Astrocyte of the cerebellum (primary cell): ENCODE measurements at regions not wholly inside any gene's neighbourhood (a gene's known extent, or its start where the extent isn't known, plus 50 kb on each side); places are given as distances from the start of the nearest gene placed in this dataset.

Experiments
- DNase-seq: peaks from one replicate; pipeline ENCODE4 v3.0.0-alpha.2; 2011; ENCODE audit warnings: low read depth
- H3K4me3 ChIP-seq: 2 replicates; pipeline ENCODE4 v1.5.1; 2011; ENCODE audit warnings: mild to moderate bottlenecking, low read depth, low read length, moderate library complexity
- in situ Hi-C: cut with HindIII; loops from 2 replicates; pipeline ENCODE4 v1.10.0; 2017; ENCODE audit warnings: low sequenced_read_pairs
- TF ChIP-seq, protein P1 (sequence below): IDR thresholded peaks from 2 replicates; pipeline ENCODE4 v1.5.1; 2012; ENCODE audit warnings: low read length, low read depth, moderate library complexity, mild to moderate bottlenecking; ENCODE audit errors: missing control alignments

DNA sequence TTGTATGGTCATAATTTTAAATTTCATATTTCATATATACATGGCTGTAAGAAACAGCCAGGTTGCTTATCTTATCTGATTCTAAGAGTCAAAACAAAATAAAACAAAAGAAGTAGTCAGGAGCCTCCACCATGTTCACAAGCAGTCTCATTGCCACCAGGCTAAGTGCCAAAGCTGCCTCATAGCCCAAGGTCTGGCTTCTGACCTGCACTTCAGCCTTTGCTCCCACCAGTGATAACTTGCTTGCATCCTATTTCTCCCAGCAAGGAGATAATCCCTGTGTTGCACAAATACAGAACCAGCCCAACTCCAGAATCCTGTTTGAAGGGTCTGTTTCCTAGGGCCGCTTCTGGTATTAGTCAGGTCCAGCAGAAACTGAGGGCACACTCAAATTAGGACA is 53.9 kb upstream of the TSKU start:
- TF ChIP-seq, protein P1, sequence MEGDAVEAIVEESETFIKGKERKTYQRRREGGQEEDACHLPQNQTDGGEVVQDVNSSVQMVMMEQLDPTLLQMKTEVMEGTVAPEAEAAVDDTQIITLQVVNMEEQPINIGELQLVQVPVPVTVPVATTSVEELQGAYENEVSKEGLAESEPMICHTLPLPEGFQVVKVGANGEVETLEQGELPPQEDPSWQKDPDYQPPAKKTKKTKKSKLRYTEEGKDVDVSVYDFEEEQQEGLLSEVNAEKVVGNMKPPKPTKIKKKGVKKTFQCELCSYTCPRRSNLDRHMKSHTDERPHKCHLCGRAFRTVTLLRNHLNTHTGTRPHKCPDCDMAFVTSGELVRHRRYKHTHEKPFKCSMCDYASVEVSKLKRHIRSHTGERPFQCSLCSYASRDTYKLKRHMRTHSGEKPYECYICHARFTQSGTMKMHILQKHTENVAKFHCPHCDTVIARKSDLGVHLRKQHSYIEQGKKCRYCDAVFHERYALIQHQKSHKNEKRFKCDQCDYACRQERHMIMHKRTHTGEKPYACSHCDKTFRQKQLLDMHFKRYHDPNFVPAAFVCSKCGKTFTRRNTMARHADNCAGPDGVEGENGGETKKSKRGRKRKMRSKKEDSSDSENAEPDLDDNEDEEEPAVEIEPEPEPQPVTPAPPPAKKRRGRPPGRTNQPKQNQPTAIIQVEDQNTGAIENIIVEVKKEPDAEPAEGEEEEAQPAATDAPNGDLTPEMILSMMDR = no peak
- DNase-seq = no peak
- H3K4me3 ChIP-seq = no peak overlapping the region
- in situ Hi-C loops = no loop called here

DNA sequence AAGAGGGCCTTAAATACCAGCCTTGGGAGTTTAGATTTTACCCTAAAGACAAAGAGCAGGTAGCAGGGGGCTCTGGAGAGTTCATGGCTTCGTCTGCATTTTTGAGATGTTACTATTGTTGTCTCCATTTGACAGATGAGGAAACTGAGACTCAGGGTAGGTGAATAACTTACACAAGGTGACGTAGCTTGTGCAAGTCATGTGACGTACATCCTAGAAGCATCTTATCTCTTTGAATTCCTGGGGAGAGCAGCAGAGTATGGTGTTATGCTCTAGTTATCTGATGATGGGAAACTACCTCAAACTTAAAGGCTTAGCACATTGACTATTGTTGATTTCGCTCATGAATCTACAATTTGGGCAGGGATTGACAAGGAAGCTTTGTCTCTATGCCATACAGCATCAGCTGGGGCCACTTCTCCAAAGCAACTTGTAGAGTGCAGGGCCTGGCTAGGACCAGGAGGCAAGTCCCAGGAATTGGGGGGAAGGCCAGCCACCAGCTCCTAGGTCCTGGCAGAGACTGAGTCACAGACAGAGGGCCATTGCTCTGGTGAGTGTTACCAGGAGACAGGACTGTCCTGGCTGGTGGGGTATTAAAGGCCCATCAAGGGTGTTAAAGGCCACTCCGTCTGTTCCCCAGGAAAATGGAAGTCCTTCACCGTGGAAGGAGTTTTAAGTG is 52.1 kb upstream of the TSKU start:
- in situ Hi-C loops = loop anchor here (5.0 kb wide), 1 partner anchor 66 kb away; no protein-coding TSS in a partner anchor
- DNase-seq = no peak
- H3K4me3 ChIP-seq = no peak overlapping the region
- TF ChIP-seq, protein P1 = no peak

DNA sequence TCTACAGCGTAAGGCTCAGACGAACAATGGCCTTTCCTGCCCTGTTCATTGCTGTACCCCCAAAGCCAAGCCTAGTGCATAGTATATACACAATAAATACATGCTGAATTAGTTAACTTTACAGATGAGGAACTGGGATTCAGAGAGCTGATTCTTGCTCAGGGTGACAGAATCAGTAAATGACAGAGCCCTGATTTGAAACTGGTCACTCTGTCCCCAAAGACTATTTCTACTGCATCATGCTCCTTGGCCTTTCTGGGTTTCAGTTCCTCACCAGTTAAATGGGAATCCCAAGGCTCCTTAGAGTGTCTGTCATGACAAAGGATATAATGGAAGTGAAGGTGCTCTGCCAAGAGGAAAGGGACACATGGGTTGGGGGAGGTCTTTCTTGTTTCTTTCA is 50.5 kb upstream of the TSKU start:
- in situ Hi-C loops = loop anchor here (5.0 kb wide), 1 partner anchor 65 kb away; no protein-coding TSS in a partner anchor
- no peak for DNase-seq
- TF ChIP-seq, protein P1 = no peak
- H3K4me3 ChIP-seq = no peak overlapping the region
